ENCODE measurements at regions not wholly inside any gene's neighbourhood (a gene's known extent, or its start where the extent isn't known, plus 50 kb on each side); places are given as distances from the start of the nearest gene placed in this dataset.

DNA sequence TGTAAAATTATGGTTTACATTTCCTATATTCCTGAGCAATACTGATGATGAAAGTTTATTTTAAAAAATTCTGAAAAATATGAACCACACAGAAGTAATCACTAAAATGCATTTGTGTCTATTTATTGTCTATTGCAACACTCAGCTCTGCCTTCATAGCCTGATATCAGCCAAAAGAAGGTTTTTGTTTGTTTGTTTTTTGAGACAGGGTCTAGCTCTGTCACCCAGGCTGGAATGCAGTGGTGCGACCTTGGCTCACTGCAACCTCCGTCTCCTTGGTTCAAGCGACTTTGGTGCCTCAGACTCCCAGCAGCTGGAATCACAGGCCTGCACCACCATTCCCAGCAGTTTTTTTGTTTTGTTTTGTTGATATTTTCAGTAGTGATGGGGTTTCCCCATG, 1560.2 kb downstream of the SI start:
- TF ChIP-seq, protein P1, sequence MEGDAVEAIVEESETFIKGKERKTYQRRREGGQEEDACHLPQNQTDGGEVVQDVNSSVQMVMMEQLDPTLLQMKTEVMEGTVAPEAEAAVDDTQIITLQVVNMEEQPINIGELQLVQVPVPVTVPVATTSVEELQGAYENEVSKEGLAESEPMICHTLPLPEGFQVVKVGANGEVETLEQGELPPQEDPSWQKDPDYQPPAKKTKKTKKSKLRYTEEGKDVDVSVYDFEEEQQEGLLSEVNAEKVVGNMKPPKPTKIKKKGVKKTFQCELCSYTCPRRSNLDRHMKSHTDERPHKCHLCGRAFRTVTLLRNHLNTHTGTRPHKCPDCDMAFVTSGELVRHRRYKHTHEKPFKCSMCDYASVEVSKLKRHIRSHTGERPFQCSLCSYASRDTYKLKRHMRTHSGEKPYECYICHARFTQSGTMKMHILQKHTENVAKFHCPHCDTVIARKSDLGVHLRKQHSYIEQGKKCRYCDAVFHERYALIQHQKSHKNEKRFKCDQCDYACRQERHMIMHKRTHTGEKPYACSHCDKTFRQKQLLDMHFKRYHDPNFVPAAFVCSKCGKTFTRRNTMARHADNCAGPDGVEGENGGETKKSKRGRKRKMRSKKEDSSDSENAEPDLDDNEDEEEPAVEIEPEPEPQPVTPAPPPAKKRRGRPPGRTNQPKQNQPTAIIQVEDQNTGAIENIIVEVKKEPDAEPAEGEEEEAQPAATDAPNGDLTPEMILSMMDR (IDR thresholded peaks at IDR 0.05): no peak
- TF ChIP-seq POLR2AphosphoS5 (IDR thresholded peaks at IDR 0.05) (no peak), POLR2A (IDR thresholded peaks at IDR 0.05) (no peak)
